GM18907 (cell line): ENCODE measurements at regions not wholly inside any gene's neighbourhood (a gene's known extent, or its start where the extent isn't known, plus 50 kb on each side); places are given as distances from the start of the nearest gene placed in this dataset.

Source experiments
- ATAC-seq: cut with Tn5 transposase; IDR thresholded peaks from one replicate; pipeline ENCODE4 v1.9.1; 2021; ENCODE audit warnings: mild to moderate bottlenecking, moderate library complexity; ENCODE audit not compliant: unreplicated experiment

DNA sequence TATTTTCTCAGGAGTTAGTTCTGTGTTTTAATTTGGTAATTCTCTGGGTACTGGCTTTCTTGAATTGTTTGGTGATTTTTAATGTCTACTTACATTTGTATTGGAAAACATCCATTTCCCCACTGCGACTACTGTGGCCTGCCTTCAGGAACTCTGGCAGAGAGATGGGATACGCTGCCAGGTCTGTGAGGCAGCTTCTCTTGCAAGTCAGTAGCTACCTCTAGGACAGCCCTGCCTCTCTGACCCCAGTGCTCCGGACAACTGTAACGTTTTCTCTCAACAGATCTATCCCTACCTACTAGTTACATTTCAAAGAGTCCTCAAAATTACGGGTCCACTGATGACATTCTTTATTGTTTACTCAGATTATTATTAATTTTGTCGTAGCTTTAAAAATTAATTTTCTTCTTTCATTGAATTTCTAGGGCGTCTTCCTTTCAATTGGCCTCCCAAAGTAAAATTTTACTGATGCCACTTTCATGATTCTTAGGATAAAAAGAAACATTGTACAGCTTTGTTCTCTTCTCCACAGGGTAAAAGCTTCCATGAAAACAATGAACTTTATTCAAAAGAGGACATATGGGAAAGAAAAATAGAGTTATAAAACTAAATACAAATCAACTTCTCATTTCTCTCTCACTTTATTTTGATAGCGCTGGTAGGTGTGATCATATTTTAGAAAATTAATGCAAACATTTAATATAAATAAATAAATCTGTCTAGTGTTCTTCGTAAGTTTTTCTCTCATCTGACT is 123.2 kb upstream of the GOLGA8J start:
- ATAC-seq, result no peak

DNA sequence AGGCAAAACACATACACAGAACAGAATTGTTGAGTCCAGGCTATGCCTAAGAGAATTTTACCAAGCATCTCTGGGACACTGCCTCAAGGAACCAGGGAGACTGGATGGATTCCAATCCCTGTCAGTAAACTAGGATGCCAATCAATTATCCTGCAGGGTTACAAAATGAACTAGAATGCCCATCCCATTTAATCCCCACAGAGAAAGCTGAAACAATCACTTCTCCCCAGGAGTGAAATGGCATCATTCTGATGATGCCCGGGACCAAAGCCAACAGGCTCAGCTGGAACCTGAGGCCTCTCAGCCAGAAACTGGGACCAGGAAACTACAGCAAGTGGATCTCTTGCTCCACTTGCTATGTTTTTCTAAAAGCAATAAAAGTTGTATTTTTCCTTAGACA is 130.0 kb upstream of the TJP1 start:
- no peak for ATAC-seq

DNA sequence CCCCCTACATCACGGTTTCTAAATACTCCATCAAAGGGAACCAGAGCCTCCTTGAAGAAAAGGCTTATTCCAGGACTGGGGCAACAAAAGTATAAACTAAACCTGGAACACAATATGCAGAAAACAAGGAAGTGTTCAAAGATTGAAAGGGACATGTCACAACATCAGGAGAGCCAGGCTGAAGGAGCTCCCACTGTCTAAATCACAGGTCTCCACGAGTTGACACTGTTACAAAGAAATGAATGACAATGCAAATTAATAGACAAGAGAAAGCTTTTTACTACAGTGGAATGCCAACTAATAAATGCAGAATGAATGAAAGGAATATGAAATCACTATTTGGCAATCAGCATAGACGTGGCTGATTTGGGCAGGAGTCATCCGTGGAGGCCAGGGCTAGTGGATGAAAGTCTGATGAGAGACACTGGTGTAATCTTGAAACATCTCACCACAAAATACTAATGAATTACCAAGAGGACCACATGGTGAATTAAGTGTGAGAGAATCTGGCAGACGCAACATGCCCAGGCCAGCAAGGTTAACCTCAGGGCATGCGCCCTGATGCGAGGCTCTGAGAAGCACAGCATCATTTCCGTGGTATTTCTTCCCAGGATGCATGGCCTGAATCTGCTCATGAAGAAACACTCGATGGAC is 123.8 kb upstream of the TJP1 start:
- no peak for ATAC-seq

DNA sequence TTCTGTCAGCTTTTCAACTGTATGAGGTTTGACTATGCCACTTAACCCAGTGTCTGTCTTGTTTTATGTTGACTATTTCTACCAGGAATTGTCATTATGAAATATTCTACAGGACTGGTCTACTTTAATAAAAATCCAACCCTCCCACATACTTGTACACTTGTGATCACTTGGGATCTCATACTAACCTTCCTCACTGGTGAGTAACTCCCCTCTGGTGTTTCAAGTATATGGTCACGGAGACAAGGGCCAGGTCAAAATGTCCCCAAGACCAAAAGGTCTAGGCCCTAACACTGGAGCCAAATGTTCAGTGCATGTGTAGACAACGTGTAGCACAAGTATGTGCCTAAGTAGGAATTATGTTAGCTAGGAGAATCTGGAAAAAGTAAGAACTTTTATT is 122.7 kb upstream of the TJP1 start:
- no peak for ATAC-seq

DNA sequence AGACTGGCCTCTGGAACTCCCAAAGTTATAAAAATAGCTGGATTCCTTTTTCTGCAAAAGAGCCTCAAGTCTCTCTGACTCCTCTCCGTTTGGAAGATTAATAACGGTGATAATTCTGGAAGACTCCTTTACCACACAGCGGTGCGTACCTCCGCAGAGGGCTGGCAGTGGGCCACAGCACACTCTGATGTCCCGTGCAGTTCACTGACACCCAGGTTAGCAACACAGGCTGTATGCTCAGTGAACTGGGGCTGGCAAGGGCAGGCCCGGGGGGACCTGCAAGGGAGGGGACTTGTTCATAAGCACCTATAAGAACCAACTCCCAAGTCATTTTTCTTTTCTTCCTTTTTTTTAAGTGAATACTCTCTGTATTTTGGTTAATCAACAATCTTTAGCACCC is 120.3 kb upstream of the TJP1 start:
- no peak for ATAC-seq

DNA sequence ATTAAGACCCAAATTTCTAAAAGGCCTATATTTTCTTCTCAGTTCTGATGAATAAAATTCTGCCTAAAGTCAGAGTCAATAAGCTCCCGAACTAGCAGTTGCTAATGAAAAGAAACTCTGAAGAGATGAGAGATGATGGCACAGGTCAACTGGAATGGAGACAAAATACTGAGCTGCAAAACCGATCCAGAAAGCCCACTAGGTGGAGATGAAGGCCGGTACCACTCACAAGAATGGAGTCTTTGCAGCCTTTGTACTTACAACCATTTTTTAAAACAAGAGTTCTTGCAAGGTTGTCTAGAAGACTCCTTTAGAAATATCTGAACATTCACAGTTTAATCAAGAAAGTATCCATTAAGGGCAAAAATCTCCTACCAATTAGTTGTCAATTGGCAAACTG is 119.9 kb upstream of the TJP1 start:
- ATAC-seq, result no peak

DNA sequence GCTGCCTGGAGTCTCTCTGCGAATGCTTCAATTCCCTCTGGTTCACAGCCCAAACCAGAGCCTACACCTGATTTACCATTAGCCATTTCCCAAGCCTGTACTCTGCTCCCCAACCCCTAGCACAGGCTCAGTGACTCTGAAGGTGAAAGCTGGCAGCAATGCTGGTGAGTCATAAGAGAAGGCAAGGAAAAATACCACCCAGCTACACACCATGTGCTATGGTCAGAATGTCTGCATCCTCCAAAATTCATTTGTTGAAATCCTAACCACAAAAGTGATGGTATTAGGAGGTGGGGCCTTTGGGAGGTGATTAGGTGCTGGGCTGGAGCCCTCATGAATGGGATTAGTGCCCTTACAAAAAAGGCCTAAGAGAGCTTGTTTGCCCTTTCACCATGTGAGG is 117.1 kb upstream of the TJP1 start:
- ATAC-seq, result no peak

DNA sequence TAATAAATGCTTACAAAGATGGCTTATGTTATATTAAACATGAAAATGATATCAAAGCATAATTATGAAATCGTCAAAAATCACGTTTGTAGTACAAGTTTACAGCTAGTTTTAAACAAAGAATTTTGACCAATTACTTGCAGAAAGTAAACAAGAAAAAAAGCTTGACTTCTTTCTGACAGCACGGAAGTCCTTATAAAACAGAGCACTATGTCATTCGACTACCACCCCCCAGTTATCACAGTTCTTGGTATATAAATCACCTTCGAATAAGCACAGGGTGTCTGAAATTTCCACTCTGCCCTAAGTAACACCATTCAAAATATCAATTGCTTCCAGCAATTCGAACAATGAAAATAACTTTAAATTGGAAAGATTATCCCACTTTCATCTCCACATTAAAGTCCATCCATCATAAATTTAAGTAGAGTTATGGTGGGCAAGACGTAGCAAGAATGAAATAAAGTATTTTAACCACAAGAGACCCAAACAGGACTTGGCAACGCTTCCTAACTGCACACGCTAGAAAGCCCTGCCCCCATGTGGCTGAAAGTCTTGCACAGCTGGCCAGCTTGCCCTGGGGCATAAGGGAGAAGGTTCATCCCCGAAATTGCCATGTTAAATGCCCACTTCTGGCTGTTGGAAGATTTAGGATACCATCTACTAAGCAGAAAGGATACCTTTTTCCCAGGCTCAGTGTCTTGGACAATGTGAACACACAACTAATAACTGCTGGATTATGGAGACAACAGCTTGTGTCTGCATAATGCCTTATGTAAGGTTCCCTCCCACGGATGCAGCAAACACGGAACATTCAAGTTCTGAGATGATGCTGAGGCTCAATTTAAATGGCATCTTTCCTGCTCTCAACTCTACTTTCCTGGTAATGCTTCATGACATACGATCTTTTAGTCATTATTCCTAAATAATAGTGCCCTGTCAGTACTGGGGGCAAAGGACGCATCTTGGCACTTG is 116.4 kb upstream of the TJP1 start:
- ATAC-seq, result no peak

DNA sequence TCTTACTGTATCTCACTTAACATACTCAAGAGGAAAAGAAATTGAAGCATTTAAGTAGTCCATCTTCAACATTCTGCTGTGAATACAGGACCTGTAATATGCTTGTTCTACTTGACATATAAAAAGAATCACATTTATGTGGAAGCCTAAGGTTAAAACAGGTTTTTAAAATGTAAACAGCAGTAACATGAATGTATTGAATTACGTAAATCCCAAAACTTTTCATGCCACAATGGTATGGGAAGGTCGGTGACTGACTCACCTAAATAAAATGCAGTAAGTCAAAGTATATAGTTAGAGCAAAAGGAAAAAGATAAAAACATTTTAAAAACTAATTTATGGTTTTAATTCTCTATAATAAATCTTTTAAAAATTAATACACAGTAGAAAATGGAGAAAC is 115.7 kb upstream of the TJP1 start:
- no peak for ATAC-seq

DNA sequence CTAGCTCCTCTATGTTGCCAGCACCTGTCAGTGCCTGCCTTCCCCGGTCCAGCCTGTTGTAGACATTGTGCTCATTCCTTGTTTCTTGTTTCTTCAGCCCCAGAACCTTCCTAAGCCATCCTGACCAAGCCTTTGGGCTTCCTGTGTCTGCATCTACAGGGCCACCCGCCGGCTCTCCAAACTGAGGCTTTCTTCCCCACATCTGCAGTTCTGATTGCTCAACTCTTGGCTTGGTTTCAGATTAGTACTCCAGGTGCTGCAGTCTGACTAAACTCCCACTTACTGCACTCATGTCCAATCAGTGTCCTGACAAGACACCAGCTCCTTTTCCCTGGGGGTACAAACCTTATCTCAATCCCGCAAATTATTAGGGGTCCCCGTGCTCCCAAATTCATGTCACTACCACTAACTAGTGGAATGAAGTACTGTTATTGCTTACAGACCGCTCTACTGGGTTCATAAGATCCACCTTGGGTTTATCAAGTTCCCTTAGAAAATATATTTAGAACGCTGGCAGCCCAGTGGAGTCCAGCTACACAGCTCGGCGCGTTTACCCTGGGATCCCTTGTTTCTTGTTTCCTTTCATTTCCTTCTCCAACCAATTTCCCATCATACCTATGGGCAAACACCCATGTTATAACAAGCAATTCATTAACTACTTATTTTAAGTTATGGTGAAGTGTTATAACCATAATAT is 114.2 kb upstream of the TJP1 start:
- ATAC-seq, result no peak

DNA sequence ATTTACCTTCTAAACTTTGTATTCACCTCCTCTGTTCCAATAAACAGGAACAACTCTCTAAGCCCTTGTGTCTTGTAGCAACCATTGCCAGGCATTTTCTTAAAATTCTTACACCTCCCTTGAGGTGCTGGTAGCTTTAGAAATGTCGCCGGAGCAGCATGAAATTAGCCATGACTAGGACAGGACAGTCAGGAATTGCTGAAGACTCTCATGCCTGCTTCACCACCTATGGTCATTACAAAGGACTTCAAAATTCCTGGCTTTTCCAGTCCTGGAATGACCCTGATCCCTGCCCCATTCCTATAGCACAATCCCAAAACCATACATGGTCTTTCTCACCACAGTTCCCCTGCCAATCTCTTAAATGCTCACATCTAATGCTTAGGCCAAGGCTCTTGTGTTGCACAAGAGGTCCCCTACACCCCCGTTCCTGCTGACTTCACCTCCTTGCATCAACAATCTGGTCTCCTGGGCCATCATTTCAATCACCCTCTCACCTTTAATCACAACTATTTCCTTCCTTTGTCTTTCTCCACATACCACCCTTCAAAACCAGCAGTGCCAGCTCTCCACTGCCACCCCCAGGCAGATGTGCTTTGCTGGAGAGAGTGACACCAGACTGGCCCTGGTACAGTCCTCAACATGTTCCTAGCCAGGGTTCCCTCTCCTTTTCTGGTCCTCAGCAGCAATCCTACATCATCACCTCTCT is 113.2 kb upstream of the TJP1 start:
- ATAC-seq, result no peak

DNA sequence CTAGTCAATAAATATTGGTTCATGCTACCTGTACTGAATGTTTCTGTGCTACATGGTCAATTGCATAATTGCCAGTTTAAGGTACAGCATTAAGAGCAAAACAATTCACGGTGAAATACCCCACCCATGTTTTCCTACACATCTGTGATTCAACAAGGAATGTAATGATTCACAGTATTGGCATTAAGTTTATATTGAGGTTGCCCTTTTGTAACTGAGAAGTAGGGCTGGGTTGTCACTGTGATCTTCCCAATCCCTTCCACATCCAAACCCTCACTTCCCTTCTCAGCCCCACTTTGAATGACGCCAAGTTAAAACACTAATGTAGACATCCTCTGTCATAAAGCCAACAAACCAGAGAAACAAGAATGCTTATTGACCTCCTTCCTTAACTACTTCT is 112.0 kb upstream of the TJP1 start:
- no peak for ATAC-seq

DNA sequence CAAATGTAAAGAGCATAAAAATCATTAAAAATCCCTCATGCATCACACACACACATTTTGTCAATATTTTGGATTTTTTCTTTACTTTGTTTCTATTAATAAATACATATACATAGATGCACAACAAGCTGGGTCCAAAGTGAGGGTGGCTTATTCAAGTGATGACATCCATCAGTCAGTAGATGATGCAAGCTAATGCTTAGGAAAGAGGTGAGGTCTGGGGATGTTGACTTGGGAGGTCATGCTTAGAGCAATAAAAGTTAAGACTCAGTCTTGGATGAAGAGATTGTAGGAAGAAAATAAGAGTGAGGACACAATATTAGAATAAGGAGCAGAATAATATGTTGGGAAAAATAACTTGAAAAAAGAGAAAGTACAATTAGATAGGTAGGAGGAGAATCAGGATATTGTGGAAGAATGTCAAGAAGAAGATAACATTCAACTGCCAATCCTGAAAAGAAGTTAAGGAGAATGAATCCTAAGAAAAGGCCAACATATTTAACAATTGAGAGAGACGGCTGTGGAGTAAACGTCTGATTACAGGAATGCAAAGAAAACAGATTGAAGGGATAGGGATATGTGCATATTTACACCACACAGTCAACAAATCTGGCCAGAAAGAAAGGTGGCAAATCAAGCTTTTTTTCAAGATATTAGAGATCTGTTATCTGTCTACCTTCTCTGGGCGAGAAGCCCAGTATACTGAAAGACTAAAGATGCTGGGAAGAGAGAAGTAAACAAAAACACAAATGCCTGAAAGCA is 111.0 kb upstream of the TJP1 start:
- ATAC-seq, result no peak

DNA sequence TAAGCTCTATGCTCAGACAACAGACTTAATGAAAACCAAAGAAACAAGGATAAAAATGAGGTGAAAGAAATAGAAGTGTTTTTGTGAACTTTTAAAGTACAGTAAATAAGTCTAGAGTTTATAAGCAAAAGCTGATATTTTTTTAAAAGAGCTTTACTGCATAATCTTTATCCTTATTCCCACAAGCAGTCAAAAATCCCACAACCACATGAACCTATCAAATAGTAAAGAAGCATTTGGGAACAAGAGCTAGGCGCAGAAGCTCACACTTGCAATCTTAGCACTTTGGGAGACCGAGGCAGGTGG is 103.8 kb upstream of the TJP1 start:
- no peak for ATAC-seq

DNA sequence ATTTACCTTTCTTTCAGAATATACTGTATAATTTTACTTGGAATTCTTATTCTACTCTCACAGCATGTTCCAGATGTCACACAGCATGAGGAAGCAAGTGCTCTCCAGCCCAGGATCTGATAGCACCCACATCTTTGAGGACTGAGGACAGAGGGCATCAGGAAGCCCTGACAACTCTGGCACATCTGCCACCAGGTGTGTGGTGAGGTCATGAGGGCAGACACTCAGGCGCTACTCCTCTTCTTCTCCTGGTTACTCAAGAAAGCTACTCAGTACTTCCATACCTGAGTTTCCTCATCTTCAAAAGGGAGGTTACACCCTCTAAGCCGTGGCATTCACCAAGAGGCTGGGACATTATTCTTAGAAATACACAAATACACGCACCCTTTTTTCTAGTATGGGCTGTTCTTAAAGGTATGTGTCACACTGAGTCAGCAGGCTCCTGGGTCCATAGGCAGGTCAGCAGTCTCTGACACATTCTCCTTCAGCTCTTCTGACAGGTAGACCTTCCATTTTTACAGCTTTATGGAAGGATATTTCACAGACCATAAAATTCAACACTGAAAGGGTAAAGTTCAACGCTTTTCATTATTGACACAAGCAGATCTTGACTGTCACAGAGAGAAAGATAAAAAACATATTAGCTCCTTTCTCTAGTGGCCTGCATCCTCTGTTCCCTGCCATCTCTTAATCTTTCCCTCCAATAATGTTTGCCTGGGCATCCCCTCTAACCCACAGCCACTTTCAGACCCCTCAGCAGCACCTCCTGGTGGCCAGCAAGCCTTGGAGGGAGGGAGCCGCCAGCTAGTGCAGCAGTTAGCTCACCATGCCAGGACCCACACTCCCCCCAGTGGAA is 103.2 kb upstream of the TJP1 start:
- ATAC-seq, result no peak

DNA sequence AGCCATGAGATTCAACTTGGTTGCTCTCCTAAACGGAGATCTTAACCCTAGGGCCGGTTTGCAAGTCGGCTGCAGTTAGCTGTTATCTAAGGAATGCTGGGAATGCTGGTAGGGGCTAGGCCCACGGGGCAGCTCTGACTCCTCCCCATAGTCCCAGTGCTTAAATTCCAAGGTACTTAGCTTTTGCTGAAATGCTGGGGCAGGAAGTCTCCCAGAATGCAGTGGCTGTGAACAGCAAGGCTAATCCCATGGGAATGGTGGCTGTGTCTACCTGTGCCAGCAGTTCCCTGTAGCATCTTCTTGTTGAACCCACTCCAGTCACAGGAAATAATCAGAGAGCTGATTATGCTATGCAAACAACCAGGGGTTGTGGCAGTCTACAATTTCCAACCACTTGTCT is 102.5 kb upstream of the TJP1 start:
- ATAC-seq, result no peak

DNA sequence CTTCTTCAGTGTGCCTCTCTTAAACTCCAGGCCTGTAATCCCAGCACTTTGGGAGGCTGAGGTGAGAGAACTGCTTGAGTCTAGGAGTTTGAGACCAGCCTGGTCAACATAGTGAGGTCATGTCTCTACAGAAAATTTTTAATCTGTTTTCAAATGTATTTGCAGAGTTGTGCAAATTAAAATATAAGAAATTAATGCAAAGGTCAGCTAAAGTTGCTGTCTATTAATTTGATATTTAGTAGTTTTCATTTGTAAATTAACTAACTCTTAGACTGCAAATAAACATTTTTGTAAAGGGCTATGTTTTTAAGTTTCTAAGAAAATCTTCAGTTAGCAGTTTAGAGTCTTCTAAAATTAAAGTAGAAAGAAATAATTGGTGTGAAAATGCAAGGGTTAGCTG is 99.9 kb upstream of the TJP1 start:
- no peak for ATAC-seq

DNA sequence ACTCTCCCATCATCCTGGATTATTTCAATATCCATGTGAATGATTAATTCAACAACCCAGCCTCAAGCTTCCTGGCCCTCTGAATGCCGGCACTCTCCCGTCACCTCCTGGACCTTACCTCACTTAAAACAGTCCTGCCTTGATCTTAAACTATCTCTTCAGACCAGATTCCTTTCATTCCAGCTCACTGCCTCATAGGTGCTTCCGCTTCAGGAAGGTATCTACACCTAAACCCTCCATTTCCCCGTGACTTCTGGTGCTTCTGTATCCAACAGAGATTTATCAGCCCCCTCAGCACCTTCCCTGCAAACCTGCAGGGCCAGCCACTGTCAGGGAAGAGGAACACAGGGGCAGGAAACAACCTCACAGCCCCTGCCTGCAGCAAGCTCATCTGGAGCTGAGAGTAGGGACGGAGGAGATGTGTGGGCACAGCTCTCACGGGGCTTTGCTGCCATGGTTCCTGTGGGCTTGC is 98.9 kb upstream of the TJP1 start:
- no peak for ATAC-seq

DNA sequence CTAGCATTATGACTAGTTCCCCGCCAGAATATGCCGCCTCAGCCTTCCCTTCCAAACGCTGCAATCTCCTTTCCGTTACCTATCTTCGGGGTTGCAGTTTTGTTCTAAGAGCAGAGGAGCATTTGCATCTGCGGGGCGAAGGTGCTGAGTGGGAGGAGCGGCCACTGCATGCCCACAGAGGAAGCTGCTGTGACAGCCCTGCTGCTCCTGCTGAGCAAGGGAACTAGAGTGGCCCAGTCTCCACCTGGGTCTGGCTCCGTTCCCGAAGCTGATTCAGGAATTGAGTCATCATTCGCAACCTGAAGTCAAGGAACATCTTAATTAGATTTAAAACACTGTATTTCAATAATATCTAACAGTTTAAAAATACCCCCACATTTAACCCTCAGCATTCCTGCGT is 98.2 kb upstream of the TJP1 start:
- no peak for ATAC-seq
